Astrocyte (in vitro differentiated cells and primary cell): ENCODE measurements at regions not wholly inside any gene's neighbourhood (a gene's known extent, or its start where the extent isn't known, plus 50 kb on each side); places are given as distances from the start of the nearest gene placed in this dataset.
A peak's percentile ranks its signal among the peaks of the same experiment; 100 is the strongest.

ENCODE experiments used
- DNase-seq: peaks from one replicate; pipeline ENCODE4 v3.0.0-alpha.2; 2010; ENCODE audit warnings: low read depth
- FAIRE-seq: peaks from 2 replicates; lab custom pipeline; 2011; peaks lifted over from hg19 to GRCh38; lab: Jason Lieb, UNC
- H2AFZ ChIP-seq: 2 replicates; pipeline ENCODE4 v1.6.0; 2012; ENCODE audit warnings: low read depth, low read length, inconsistent platforms
- H3K27ac ChIP-seq: 2 replicates; pipeline ENCODE4 v1.5.1; 2011; ENCODE audit warnings: low read depth, low read length, inconsistent platforms
- H3K27me3 ChIP-seq: 2 replicates; pipeline ENCODE4 v1.6.0; 2011; ENCODE audit warnings: low read length, inconsistent platforms; ENCODE audit not compliant: insufficient read depth
- H3K36me3 ChIP-seq: 2 replicates; pipeline ENCODE4 v1.5.1; 2011; ENCODE audit warnings: low read length, inconsistent platforms; ENCODE audit not compliant: insufficient read depth
- H3K4me1 ChIP-seq: 2 replicates; pipeline ENCODE4 v1.5.1; 2011; ENCODE audit warnings: low read length, inconsistent platforms; ENCODE audit not compliant: insufficient read depth
- H3K4me2 ChIP-seq: 2 replicates; pipeline ENCODE4 v1.6.0; 2012; ENCODE audit warnings: low read length, inconsistent platforms
- H3K4me3 ChIP-seq: 2 replicates; pipeline ENCODE4 v1.5.1; 2011; ENCODE audit warnings: low read depth, mild to moderate bottlenecking, low read length, inconsistent platforms; ENCODE audit not compliant: insufficient read depth
- H3K79me2 ChIP-seq: 2 replicates; pipeline ENCODE4 v1.6.0; 2012; ENCODE audit warnings: mild to moderate bottlenecking, low read length, inconsistent platforms; ENCODE audit not compliant: insufficient read depth
- H3K9ac ChIP-seq: 2 replicates; pipeline ENCODE4 v1.6.0; 2012; ENCODE audit warnings: mild to moderate bottlenecking, low read length, inconsistent platforms
- H3K9me3 ChIP-seq: 2 replicates; pipeline ENCODE4 v1.5.1; 2012; ENCODE audit warnings: low read depth, mild to moderate bottlenecking, low read length, inconsistent platforms; ENCODE audit not compliant: insufficient read depth
- H4K20me1 ChIP-seq: 2 replicates; pipeline ENCODE4 v1.6.0; 2012; ENCODE audit warnings: low read length, inconsistent platforms; ENCODE audit not compliant: insufficient read depth
- H3K27ac Mint-ChIP-seq: one replicate; pipeline ENCODE4 v1.8.0; 2021; ENCODE audit warnings: mild to moderate bottlenecking, mixed read lengths; ENCODE audit not compliant: unreplicated experiment
- H3K27me3 Mint-ChIP-seq: one replicate; pipeline ENCODE4 v1.8.0; 2021; ENCODE audit warnings: low read depth, mixed read lengths; ENCODE audit not compliant: unreplicated experiment
- H3K36me3 Mint-ChIP-seq: one replicate; pipeline ENCODE4 v1.8.0; 2021; ENCODE audit warnings: low read depth, mixed read lengths; ENCODE audit not compliant: unreplicated experiment
- H3K4me1 Mint-ChIP-seq: one replicate; pipeline ENCODE4 v1.8.0; 2021; ENCODE audit warnings: low read depth, mixed read lengths; ENCODE audit not compliant: unreplicated experiment
- H3K4me3 Mint-ChIP-seq: one replicate; pipeline ENCODE4 v1.8.0; 2021; ENCODE audit warnings: mild to moderate bottlenecking, moderate library complexity, mixed read lengths; ENCODE audit not compliant: unreplicated experiment
- H3K9me3 Mint-ChIP-seq: one replicate; pipeline ENCODE4 v1.8.0; 2021; ENCODE audit warnings: mild to moderate bottlenecking, mixed read lengths; ENCODE audit not compliant: unreplicated experiment
- EZH2 ChIP-seq: IDR thresholded peaks from 2 replicates; pipeline ENCODE4 v1.6.1; 2012; ENCODE audit warnings: mild to moderate bottlenecking, low read length, inconsistent platforms; ENCODE audit not compliant: insufficient read depth
- TF ChIP-seq, protein P1 (sequence below): IDR thresholded peaks from 2 replicates; pipeline ENCODE4 v1.5.1; 2011; ENCODE audit warnings: low read depth, mild to moderate bottlenecking, inconsistent platforms, low read length, moderate library complexity; ENCODE audit not compliant: insufficient read depth

DNA sequence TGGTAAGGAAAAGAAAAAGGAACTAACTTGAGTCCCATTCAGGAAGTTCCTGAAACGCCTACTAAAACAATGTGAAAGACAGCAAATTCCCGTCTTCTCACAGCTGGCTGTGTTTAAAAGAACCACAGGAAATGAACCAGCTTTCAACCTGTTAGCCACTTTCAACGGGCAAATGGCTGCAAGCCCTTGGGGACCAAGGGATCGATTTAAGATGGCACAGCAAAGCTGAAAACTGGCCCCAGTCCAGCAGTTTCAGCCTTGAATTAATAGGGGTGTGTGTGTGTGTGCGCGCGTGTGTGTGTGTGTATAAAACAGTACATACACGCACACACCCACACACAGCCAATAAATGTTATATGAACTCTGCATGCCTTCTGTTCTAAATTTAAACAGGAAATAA, 168.7 kb upstream of the TMCO5A start:
- FAIRE-seq (no peak), DNase-seq (no peak)
- Histone ChIP-seq H3K4me1 (peaks cover 4% of the 10 kb centered on the region), H4K20me1 (no peaks in the 10 kb centered on the region), H3K4me3 (no peak overlapping the region), H3K27ac (no peak overlapping the region), H3K79me2 (no peaks in the 10 kb centered on the region), H3K9me3 (no peaks in the 10 kb centered on the region), H3K4me2 (no peak overlapping the region), H3K36me3 (no peaks in the 10 kb centered on the region), H3K9ac (no peak overlapping the region), H2AFZ (peak overlapping the region; percentile 15), H3K27me3 (no peaks in the 10 kb centered on the region)
- Mint-ChIP-seq H3K4me1 (peaks cover 4% of the 10 kb centered on the region), H3K9me3 (no peaks in the 10 kb centered on the region), H3K27me3 (no peaks in the 10 kb centered on the region), H3K36me3 (no peaks in the 10 kb centered on the region), H3K27ac (no peak overlapping the region), H3K4me3 (no peak overlapping the region)
- TF ChIP-seq, protein P1, sequence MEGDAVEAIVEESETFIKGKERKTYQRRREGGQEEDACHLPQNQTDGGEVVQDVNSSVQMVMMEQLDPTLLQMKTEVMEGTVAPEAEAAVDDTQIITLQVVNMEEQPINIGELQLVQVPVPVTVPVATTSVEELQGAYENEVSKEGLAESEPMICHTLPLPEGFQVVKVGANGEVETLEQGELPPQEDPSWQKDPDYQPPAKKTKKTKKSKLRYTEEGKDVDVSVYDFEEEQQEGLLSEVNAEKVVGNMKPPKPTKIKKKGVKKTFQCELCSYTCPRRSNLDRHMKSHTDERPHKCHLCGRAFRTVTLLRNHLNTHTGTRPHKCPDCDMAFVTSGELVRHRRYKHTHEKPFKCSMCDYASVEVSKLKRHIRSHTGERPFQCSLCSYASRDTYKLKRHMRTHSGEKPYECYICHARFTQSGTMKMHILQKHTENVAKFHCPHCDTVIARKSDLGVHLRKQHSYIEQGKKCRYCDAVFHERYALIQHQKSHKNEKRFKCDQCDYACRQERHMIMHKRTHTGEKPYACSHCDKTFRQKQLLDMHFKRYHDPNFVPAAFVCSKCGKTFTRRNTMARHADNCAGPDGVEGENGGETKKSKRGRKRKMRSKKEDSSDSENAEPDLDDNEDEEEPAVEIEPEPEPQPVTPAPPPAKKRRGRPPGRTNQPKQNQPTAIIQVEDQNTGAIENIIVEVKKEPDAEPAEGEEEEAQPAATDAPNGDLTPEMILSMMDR = no peak
- no peak for TF ChIP-seq EZH2

DNA sequence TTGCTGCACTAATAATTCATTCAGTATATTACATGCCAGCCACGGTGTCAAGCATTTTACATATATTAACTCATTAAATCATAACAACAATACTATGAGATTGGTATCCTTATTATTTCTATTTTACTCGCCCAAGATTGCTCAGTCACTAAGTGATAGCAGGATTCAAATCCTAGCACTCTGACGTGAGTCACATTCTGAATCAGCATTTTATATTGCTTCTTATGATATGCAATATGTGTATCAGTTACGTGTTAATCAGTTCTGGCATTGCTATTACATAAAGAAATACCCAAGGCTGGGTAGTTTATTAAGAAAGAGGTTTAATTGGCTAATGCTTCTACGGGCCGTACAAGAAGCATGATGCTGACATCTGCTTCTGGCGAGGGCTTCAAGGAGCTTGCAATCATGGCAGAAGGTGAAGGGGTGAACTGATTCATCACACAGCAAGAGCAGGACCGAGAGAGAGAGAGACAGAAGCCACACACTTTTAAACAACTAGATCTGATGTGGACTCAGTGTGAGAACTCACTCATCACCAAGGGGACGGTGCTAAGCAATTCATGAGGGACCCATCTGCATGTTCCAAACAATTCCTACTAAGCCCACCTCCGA, 166.5 kb upstream of the TMCO5A start:
- Histone ChIP-seq H3K27ac (no peak overlapping the region), H3K36me3 (no peaks in the 10 kb centered on the region), H3K9ac (no peak overlapping the region), H3K27me3 (no peaks in the 10 kb centered on the region), H3K4me1 (peaks cover 4% of the 10 kb centered on the region), H3K9me3 (no peaks in the 10 kb centered on the region), H3K4me3 (no peak overlapping the region), H3K79me2 (no peaks in the 10 kb centered on the region), H2AFZ (no peak overlapping the region), H4K20me1 (no peaks in the 10 kb centered on the region), H3K4me2 (no peak overlapping the region)
- TF ChIP-seq EZH2 = no peak
- TF ChIP-seq, protein P1 = no peak
- DNase-seq = no peak
- H3K36me3 Mint-ChIP-seq = no peaks in the 10 kb centered on the region
- no peak overlapping the region for H3K27ac Mint-ChIP-seq
- no peak overlapping the region for H3K4me3 Mint-ChIP-seq
- peaks cover 20% of the 10 kb centered on the region for H3K4me1 Mint-ChIP-seq
- FAIRE-seq = no peak
- no peaks in the 10 kb centered on the region for H3K27me3 Mint-ChIP-seq
- H3K9me3 Mint-ChIP-seq = no peaks in the 10 kb centered on the region

DNA sequence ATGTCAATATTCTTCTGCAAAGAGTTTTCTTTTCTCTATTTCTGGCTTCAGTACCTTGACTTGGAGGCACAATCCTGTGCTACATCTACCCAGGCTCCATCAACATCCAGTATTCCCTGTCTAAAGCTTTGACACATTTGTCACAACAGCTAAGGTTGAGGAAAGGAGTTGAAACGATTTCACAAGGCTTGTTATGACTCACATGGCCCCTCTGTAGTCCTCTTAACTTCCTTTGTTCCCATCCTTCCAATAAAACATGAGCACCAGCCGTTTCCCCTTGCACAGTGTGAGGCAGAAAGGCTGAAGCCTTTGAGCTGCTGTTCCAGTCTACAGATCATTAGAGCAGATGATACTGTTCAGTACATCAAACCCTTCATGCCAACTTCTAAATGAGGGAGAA, 163.0 kb upstream of the TMCO5A start:
- no peak for FAIRE-seq
- H3K9ac ChIP-seq = no peak overlapping the region
- Mint-ChIP-seq H3K27me3 (no peaks in the 10 kb centered on the region), H3K4me3 (no peak overlapping the region), H3K9me3 (no peaks in the 10 kb centered on the region), H3K36me3 (no peaks in the 10 kb centered on the region), H3K4me1 (peaks cover 32% of the 10 kb centered on the region), H3K27ac (peak overlapping the region; percentile 60)
- TF ChIP-seq, protein P1 = no peak
- TF ChIP-seq EZH2 = no peak
- H3K9me3 ChIP-seq = no peaks in the 10 kb centered on the region
- no peaks in the 10 kb centered on the region for H3K27me3 ChIP-seq
- H3K4me1 ChIP-seq = peaks cover 6% of the 10 kb centered on the region
- peak; percentile 46 for DNase-seq
- no peaks in the 10 kb centered on the region for H3K79me2 ChIP-seq
- no peaks in the 10 kb centered on the region for H3K36me3 ChIP-seq
- H3K4me2 ChIP-seq = no peak overlapping the region
- H4K20me1 ChIP-seq = no peaks in the 10 kb centered on the region
- no peak overlapping the region for H3K27ac ChIP-seq
- no peak overlapping the region for H3K4me3 ChIP-seq
- peak overlapping the region; percentile 50 for H2AFZ ChIP-seq
